GM21447 (cell line): ENCODE measurements at regions not wholly inside any gene's neighbourhood (a gene's known extent, or its start where the extent isn't known, plus 50 kb on each side); places are given as distances from the start of the nearest gene placed in this dataset.

Source experiments
- ATAC-seq: cut with Tn5 transposase; IDR thresholded peaks from one replicate; pipeline ENCODE4 v1.9.1; 2021; ENCODE audit not compliant: unreplicated experiment

- no peak for ATAC-seq
Observed at GRCh38 chr3:90011131-90011530, 903.7 kb downstream of the EPHA3 start.

GRCh38 chr3:90011596-90011995 is 904.2 kb downstream of the EPHA3 start:
- no peak for ATAC-seq

- ATAC-seq = no peak
Observed at GRCh38 chr3:90011996-90012395, 904.6 kb downstream of the EPHA3 start.

GRCh38 chr3:90015688-90016356 is 908.4 kb downstream of the EPHA3 start:
- no peak for ATAC-seq

GRCh38 chr3:90016555-90016954 is 909.1 kb downstream of the EPHA3 start:
- no peak for ATAC-seq

GRCh38 chr3:90018779-90019178 is 911.4 kb downstream of the EPHA3 start:
- no peak for ATAC-seq

- no peak for ATAC-seq
Observed at GRCh38 chr3:90025019-90025418, 917.6 kb downstream of the EPHA3 start.

GRCh38 chr3:90026406-90026805 is 919.0 kb downstream of the EPHA3 start:
- no peak for ATAC-seq

- ATAC-seq = no peak
Observed at GRCh38 chr3:90031121-90031520, 923.7 kb downstream of the EPHA3 start.

- ATAC-seq = no peak
Observed at GRCh38 chr3:90032980-90033641, 925.7 kb downstream of the EPHA3 start.

- no peak for ATAC-seq
Observed at GRCh38 chr3:90034038-90034437, 926.6 kb downstream of the EPHA3 start.

- no peak for ATAC-seq
Observed at GRCh38 chr3:90035643-90036042, 928.2 kb downstream of the EPHA3 start.

- no peak for ATAC-seq
Observed at GRCh38 chr3:90036939-90037469, 929.6 kb downstream of the EPHA3 start.

GRCh38 chr3:90039994-90040393 is 932.6 kb downstream of the EPHA3 start:
- ATAC-seq = no peak

- ATAC-seq = no peak
Observed at GRCh38 chr3:90040554-90040953, 933.1 kb downstream of the EPHA3 start.

- ATAC-seq = no peak
Observed at GRCh38 chr3:90041995-90042394, 934.6 kb downstream of the EPHA3 start.

GRCh38 chr3:90043287-90043686 is 935.9 kb downstream of the EPHA3 start:
- ATAC-seq = no peak

- no peak for ATAC-seq
Observed at GRCh38 chr3:90044084-90044816, 936.8 kb downstream of the EPHA3 start.

- ATAC-seq = no peak
Observed at GRCh38 chr3:90052425-90052950, 945.1 kb downstream of the EPHA3 start.

- ATAC-seq = no peak
Observed at GRCh38 chr3:90054311-90054710, 946.9 kb downstream of the EPHA3 start.

GRCh38 chr3:90055666-90056065 is 948.2 kb downstream of the EPHA3 start:
- ATAC-seq = no peak
